ENCODE measurements at regions not wholly inside any gene's neighbourhood (a gene's known extent, or its start where the extent isn't known, plus 50 kb on each side); places are given as distances from the start of the nearest gene placed in this dataset.

DNA sequence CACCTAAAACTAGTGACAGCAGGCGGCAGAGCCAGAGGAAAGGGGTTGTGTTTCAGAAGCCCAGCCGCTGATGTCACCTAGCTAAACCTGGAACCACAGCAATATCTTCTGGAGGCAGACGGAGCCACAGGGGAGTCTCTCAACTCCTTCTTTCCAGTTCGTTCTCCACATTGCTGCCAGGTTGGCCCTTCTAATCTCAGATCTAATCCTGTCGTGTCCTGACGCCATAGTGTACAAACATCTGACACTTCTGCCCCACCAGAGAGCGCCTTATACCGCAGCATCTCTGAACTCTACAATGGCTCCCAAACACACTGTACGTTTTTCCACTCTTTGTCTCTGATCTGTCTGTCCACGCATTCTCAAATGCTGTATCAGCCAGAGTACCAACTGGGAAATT, 240.0 kb downstream of the SMARCA2 start:
- TF ChIP-seq POLR2A (IDR thresholded peaks at IDR 0.05) (no peak), POLR2AphosphoS5 (IDR thresholded peaks at IDR 0.05) (no peak)

Measured in transverse colon (tissue), 3 donors.